Panc1 (cell line): ENCODE measurements at regions not wholly inside any gene's neighbourhood (a gene's known extent, or its start where the extent isn't known, plus 50 kb on each side); places are given as distances from the start of the nearest gene placed in this dataset.

ENCODE experiments used
- ATAC-seq: fragments of 200-7000 bp; cut with Tn5 transposase; 2 replicates; pipeline ENCODE4 v1.9.1; 2020; ENCODE audit warnings: mild to moderate bottlenecking, moderate library complexity
- BruUV-seq: library from RNA; stranded (reverse); fragments of 400-500 nt; replicated peaks from 2 replicates; lab custom pipeline; 2021; lab: Mats Ljungman, UMichigan
- CTCF ChIA-PET: fragments of 300-600 bp; sonication (Branson Sonifier 250); formaldehyde crosslinking; loops from one replicate; lab custom pipeline; 2022; ENCODE audit warnings: antibody characterized with exemption; lab: Charles Lee
- POLR2A ChIA-PET: fragments of 300-600 bp; sonication (Branson Sonifier 250); formaldehyde crosslinking; loops from one replicate; lab custom pipeline; 2022; ENCODE audit warnings: antibody characterized with exemption; lab: Charles Lee
- DNase-seq: peaks from one replicate; pipeline ENCODE4 v3.0.0-alpha.2; 2010; ENCODE audit warnings: low read depth, low spot score
- H3K27ac ChIP-seq: 2 replicates; pipeline ENCODE4 v1.5.1; 2011; ENCODE audit warnings: mild to moderate bottlenecking, low read length, inconsistent platforms
- H3K27me3 ChIP-seq: fragments of 200-500 bp; sonication (Bioruptor generic); 2 replicates; pipeline ENCODE4 v1.6.0; 2014; ENCODE audit warnings: low read length, inconsistent platforms; ENCODE audit not compliant: control insufficient read depth, insufficient read depth
- H3K36me3 ChIP-seq: fragments of 200-500 bp; sonication (Bioruptor generic); 2 replicates; pipeline ENCODE4 v1.5.1; 2014; ENCODE audit warnings: inconsistent platforms, mild to moderate bottlenecking, low read length, moderate library complexity; ENCODE audit not compliant: control insufficient read depth, insufficient read depth
- H3K4me1 ChIP-seq: 2 replicates; pipeline ENCODE4 v1.5.1; 2011; ENCODE audit warnings: inconsistent platforms, mild to moderate bottlenecking, low read length, moderate library complexity; ENCODE audit not compliant: control insufficient read depth, insufficient read depth
- H3K4me3 ChIP-seq, 2 experiments: 2 replicates each; pipeline ENCODE4 v1.5.1; 2011 to 2012; ENCODE audit warnings: low read depth in 2 of 2, low read length in 2 of 2, mild to moderate bottlenecking in 2 of 2, inconsistent platforms in 1 of 2, moderate library complexity in 1 of 2
- H3K9me3 ChIP-seq: fragments of 200-500 bp; sonication (Bioruptor generic); 2 replicates; pipeline ENCODE4 v1.5.1; 2014; ENCODE audit warnings: low read depth, mild to moderate bottlenecking, inconsistent platforms, low read length, moderate library complexity; ENCODE audit not compliant: control insufficient read depth, insufficient read depth
- POLR2AphosphoS5 ChIP-seq: IDR thresholded peaks from 2 replicates; pipeline ENCODE4 v1.6.1; 2012; ENCODE audit warnings: mild to moderate bottlenecking, low read depth, low read length, moderate library complexity
- SIN3A ChIP-seq: IDR thresholded peaks from 2 replicates; pipeline ENCODE4 v1.6.1; 2012; ENCODE audit warnings: low read depth, mild to moderate bottlenecking, low read length, moderate library complexity, borderline replicate concordance; ENCODE audit not compliant: insufficient read depth
- TCF7L2 ChIP-seq: IDR thresholded peaks from 2 replicates; pipeline ENCODE4 v1.6.1; 2011; ENCODE audit warnings: mild to moderate bottlenecking, low read depth, low read length, inconsistent platforms
- in situ Hi-C: cut with HindIII; loops from 2 replicates; pipeline ENCODE4 v1.10.0; 2016; ENCODE audit warnings: low sequenced_read_pairs, low pct_unique_long_range_greater_than_20kb
- intact Hi-C: fragments of 100-400 bp; cut with micrococcal nuclease; formaldehyde crosslinking; loops from one replicate; pipeline ENCODE4 v1.10.0; 2022; ENCODE audit not compliant: unreplicated experiment
- TF ChIP-seq, protein P1 (sequence below): fragments of 450-650 bp; IDR thresholded peaks from 2 replicates; pipeline ENCODE4 v1.5.1; 2017; ENCODE audit warnings: mild to moderate bottlenecking
- TF ChIP-seq, protein P2 (sequence below), 2 experiments: IDR thresholded peaks; 2 replicates each; pipeline ENCODE4 v1.6.1; 2011 to 2012; ENCODE audit warnings: low read depth in 2 of 2, control low read depth in 1 of 2, low read length in 1 of 2, mild to moderate bottlenecking in 1 of 2, moderate library complexity in 1 of 2; ENCODE audit not compliant: insufficient read depth in 1 of 2

DNA sequence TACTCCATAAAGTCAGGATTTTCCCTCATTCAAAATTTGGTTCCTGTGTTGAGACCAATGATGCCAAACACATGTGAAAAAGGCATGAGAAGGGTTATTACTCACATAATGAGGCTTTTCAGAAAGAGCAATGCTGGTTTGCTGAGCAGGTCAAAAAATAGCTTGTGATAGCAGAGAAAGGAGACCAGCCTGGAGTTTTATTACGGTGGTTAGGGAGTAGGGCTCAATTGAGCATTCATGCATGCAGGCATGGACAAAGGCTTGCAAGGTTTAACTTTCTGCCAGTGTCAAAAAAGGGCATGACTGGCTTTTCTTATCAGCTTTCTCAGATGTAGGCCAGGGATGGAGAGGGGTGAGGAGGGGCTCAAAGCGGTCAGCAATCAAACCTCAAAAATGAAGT lies 628.3 kb downstream of the DNAH5 start:
- in situ Hi-C loops: no loop called here
- DNase-seq (no peak), ATAC-seq (no peak)
- ChIA-PET POLR2A (no interaction called here), CTCF (no interaction called here)
- Histone ChIP-seq H3K9me3 (no peaks in the 10 kb centered on the region), H3K36me3 (no peaks in the 10 kb centered on the region), H3K4me1 (no peaks in the 10 kb centered on the region), H3K27me3 (no peaks in the 10 kb centered on the region), H3K27ac (no peak overlapping the region), H3K4me3 (no peak overlapping the region)
- BruUV-seq: no TSS peak
- intact Hi-C loops: no loop called here
- TF ChIP-seq POLR2AphosphoS5: no peak
- TF ChIP-seq TCF7L2: no peak
- TF ChIP-seq, protein P1, sequence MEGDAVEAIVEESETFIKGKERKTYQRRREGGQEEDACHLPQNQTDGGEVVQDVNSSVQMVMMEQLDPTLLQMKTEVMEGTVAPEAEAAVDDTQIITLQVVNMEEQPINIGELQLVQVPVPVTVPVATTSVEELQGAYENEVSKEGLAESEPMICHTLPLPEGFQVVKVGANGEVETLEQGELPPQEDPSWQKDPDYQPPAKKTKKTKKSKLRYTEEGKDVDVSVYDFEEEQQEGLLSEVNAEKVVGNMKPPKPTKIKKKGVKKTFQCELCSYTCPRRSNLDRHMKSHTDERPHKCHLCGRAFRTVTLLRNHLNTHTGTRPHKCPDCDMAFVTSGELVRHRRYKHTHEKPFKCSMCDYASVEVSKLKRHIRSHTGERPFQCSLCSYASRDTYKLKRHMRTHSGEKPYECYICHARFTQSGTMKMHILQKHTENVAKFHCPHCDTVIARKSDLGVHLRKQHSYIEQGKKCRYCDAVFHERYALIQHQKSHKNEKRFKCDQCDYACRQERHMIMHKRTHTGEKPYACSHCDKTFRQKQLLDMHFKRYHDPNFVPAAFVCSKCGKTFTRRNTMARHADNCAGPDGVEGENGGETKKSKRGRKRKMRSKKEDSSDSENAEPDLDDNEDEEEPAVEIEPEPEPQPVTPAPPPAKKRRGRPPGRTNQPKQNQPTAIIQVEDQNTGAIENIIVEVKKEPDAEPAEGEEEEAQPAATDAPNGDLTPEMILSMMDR: no peak
- no peak for TF ChIP-seq SIN3A

DNA sequence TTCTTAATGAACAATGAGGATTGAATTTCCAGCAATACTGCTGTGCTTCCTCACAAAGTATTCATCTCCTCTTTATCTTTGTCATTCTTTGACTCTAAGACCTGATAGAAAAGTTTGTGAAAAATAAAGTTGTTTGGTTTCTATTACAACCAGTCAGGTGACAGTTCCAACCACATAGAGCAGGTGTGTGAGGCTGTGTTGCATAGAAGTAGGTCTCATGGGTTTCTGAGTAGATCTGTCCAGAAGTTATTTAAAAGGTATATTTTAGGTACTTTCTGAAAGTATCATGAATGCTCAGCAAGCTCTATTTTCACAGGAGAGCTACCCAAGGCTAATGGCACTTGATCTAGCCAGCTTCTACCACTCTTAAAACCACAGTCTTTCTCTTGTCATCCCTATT lies 637.0 kb downstream of the DNAH5 start:
- BruUV-seq: no TSS peak
- Histone ChIP-seq H3K36me3 (no peaks in the 10 kb centered on the region), H3K4me1 (no peaks in the 10 kb centered on the region), H3K9me3 (no peaks in the 10 kb centered on the region), H3K27ac (no peak overlapping the region), H3K4me3 (no peak overlapping the region), H3K27me3 (no peaks in the 10 kb centered on the region)
- ChIA-PET CTCF (interaction anchor here (0.7 kb wide), 1 partner anchor 952 kb away, joined by 3 read pairs; no protein-coding TSS in a partner anchor), POLR2A (no interaction called here)
- intact Hi-C loops: no loop called here
- DNase-seq (no peak), ATAC-seq (no peak)
- TF ChIP-seq SIN3A (no peak), TCF7L2 (no peak), POLR2AphosphoS5 (no peak)
- TF ChIP-seq, protein P2, sequence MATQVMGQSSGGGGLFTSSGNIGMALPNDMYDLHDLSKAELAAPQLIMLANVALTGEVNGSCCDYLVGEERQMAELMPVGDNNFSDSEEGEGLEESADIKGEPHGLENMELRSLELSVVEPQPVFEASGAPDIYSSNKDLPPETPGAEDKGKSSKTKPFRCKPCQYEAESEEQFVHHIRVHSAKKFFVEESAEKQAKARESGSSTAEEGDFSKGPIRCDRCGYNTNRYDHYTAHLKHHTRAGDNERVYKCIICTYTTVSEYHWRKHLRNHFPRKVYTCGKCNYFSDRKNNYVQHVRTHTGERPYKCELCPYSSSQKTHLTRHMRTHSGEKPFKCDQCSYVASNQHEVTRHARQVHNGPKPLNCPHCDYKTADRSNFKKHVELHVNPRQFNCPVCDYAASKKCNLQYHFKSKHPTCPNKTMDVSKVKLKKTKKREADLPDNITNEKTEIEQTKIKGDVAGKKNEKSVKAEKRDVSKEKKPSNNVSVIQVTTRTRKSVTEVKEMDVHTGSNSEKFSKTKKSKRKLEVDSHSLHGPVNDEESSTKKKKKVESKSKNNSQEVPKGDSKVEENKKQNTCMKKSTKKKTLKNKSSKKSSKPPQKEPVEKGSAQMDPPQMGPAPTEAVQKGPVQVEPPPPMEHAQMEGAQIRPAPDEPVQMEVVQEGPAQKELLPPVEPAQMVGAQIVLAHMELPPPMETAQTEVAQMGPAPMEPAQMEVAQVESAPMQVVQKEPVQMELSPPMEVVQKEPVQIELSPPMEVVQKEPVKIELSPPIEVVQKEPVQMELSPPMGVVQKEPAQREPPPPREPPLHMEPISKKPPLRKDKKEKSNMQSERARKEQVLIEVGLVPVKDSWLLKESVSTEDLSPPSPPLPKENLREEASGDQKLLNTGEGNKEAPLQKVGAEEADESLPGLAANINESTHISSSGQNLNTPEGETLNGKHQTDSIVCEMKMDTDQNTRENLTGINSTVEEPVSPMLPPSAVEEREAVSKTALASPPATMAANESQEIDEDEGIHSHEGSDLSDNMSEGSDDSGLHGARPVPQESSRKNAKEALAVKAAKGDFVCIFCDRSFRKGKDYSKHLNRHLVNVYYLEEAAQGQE (IDR thresholded peaks at IDR 0.05; ENCODE audit: insufficient read depth in 1 of 2, low read depth in 2 of 2, low read length in 1 of 2): no peak
- TF ChIP-seq, protein P1: no peak
- in situ Hi-C loops: no loop called here
